C4-2B (cell line): ENCODE measurements at regions not wholly inside any gene's neighbourhood (a gene's known extent, or its start where the extent isn't known, plus 50 kb on each side); places are given as distances from the start of the nearest gene placed in this dataset.

Source experiments
- CTCF ChIP-seq: fragments of 450-650 bp; conservative IDR thresholded peaks from 2 replicates; pipeline ENCODE4 v1.5.1; 2017; ENCODE audit warnings: mild to moderate bottlenecking
- ZFX ChIP-seq: fragments of 450-650 bp; IDR thresholded peaks from 2 replicates; pipeline ENCODE4 v1.6.1; 2017

GRCh38 chr22:48891688-48892577, 935.7 kb downstream of the BRD1 start:
- TF ChIP-seq CTCF (no peak), ZFX (no peak)
